ENCODE measurements at regions not wholly inside any gene's neighbourhood (a gene's known extent, or its start where the extent isn't known, plus 50 kb on each side); places are given as distances from the start of the nearest gene placed in this dataset.

GRCh38 chr16:52227851-52228250 is 319.1 kb downstream of the TOX3 start:
- Histone ChIP-seq H3K36me3 (ENCODE audit: control insufficient read depth in 1 of 2, insufficient read depth in 2 of 2, low read length in 2 of 2) (no peaks in the 10 kb centered on the region), H3K27ac (ENCODE audit: low read length) (no peak overlapping the region), H3K4me1 (ENCODE audit: control insufficient read depth in 1 of 2, insufficient read depth in 2 of 2, low read length in 2 of 2) (no peaks in the 10 kb centered on the region), H3K27me3 (ENCODE audit: low read depth, low read length) (no peaks in the 10 kb centered on the region), H3K9me3 (ENCODE audit: control insufficient read depth in 1 of 2, low read length in 2 of 2) (no peaks in the 10 kb centered on the region), H3K4me3 (ENCODE audit: low read depth in 1 of 2, low read length in 2 of 2) (no peak overlapping the region)

GRCh38 chr16:52212841-52213240 is 334.1 kb downstream of the TOX3 start:
- peaks cover 0 to 7% of the 10 kb centered on the region in 2 donors for H3K9me3 ChIP-seq (ENCODE audit: control insufficient read depth in 1 of 2, low read length in 2 of 2)
- H3K27ac ChIP-seq (ENCODE audit: low read length), result no peak overlapping the region
- no peaks in the 10 kb centered on the region for H3K4me1 ChIP-seq (ENCODE audit: control insufficient read depth in 1 of 2, insufficient read depth in 2 of 2, low read length in 2 of 2)
- H3K27me3 ChIP-seq (ENCODE audit: low read depth, low read length), result no peaks in the 10 kb centered on the region
- H3K36me3 ChIP-seq (ENCODE audit: control insufficient read depth in 1 of 2, insufficient read depth in 2 of 2, low read length in 2 of 2), result no peaks in the 10 kb centered on the region
- H3K4me3 ChIP-seq (ENCODE audit: low read depth in 1 of 2, low read length in 2 of 2), result no peak overlapping the region

- H3K27me3 ChIP-seq (ENCODE audit: low read depth, low read length), result no peaks in the 10 kb centered on the region
Measured at GRCh38 chr16:52209227-52209626, 337.7 kb downstream of the TOX3 start.

GRCh38 chr16:52203096-52203495 is 343.8 kb downstream of the TOX3 start:
- no peaks in the 10 kb centered on the region for H3K36me3 ChIP-seq (ENCODE audit: control insufficient read depth in 1 of 2, insufficient read depth in 2 of 2, low read length in 2 of 2)

More at GRCh38 chr16:52209227-52209626, 337.7 kb downstream of the TOX3 start:
- H3K4me3 ChIP-seq (ENCODE audit: low read depth in 1 of 2, low read length in 2 of 2), result no peak overlapping the region
- H3K4me1 ChIP-seq (ENCODE audit: control insufficient read depth in 1 of 2, insufficient read depth in 2 of 2, low read length in 2 of 2), result no peaks in the 10 kb centered on the region
- no peaks in the 10 kb centered on the region for H3K36me3 ChIP-seq (ENCODE audit: control insufficient read depth in 1 of 2, insufficient read depth in 2 of 2, low read length in 2 of 2)
- no peaks in the 10 kb centered on the region for H3K9me3 ChIP-seq (ENCODE audit: control insufficient read depth in 1 of 2, low read length in 2 of 2)
- no peak overlapping the region for H3K27ac ChIP-seq (ENCODE audit: low read length)

GRCh38 chr16:52193441-52193840 is 353.5 kb downstream of the TOX3 start:
- Histone ChIP-seq H3K9me3 (ENCODE audit: control insufficient read depth in 1 of 2, low read length in 2 of 2) (no peaks in the 10 kb centered on the region), H3K36me3 (ENCODE audit: control insufficient read depth in 1 of 2, insufficient read depth in 2 of 2, low read length in 2 of 2) (no peaks in the 10 kb centered on the region), H3K4me1 (ENCODE audit: control insufficient read depth in 1 of 2, insufficient read depth in 2 of 2, low read length in 2 of 2) (no peaks in the 10 kb centered on the region), H3K4me3 (ENCODE audit: low read depth in 1 of 2, low read length in 2 of 2) (no peak overlapping the region), H3K27ac (ENCODE audit: low read length) (no peak overlapping the region), H3K27me3 (ENCODE audit: low read depth, low read length) (no peaks in the 10 kb centered on the region)

More at GRCh38 chr16:52203096-52203495, 343.8 kb downstream of the TOX3 start:
- Histone ChIP-seq H3K4me3 (ENCODE audit: low read depth in 1 of 2, low read length in 2 of 2) (no peak overlapping the region), H3K4me1 (ENCODE audit: control insufficient read depth in 1 of 2, insufficient read depth in 2 of 2, low read length in 2 of 2) (no peaks in the 10 kb centered on the region), H3K27ac (ENCODE audit: low read length) (no peak overlapping the region), H3K27me3 (ENCODE audit: low read depth, low read length) (no peaks in the 10 kb centered on the region), H3K9me3 (ENCODE audit: control insufficient read depth in 1 of 2, low read length in 2 of 2) (no peaks in the 10 kb centered on the region)

GRCh38 chr16:52191531-52192134 is 355.3 kb downstream of the TOX3 start:
- Histone ChIP-seq H3K4me3 (ENCODE audit: low read depth in 1 of 2, low read length in 2 of 2) (no peak overlapping the region), H3K9me3 (ENCODE audit: control insufficient read depth in 1 of 2, low read length in 2 of 2) (no peaks in the 10 kb centered on the region), H3K27ac (ENCODE audit: low read length) (no peak overlapping the region), H3K27me3 (ENCODE audit: low read depth, low read length) (no peaks in the 10 kb centered on the region), H3K36me3 (ENCODE audit: control insufficient read depth in 1 of 2, insufficient read depth in 2 of 2, low read length in 2 of 2) (no peaks in the 10 kb centered on the region), H3K4me1 (ENCODE audit: control insufficient read depth in 1 of 2, insufficient read depth in 2 of 2, low read length in 2 of 2) (no peaks in the 10 kb centered on the region)

GRCh38 chr16:52184336-52184735 is 362.6 kb downstream of the TOX3 start:
- no peaks in the 10 kb centered on the region for H3K27me3 ChIP-seq (ENCODE audit: low read depth, low read length)
- no peaks in the 10 kb centered on the region for H3K36me3 ChIP-seq (ENCODE audit: control insufficient read depth in 1 of 2, insufficient read depth in 2 of 2, low read length in 2 of 2)
- H3K9me3 ChIP-seq (ENCODE audit: control insufficient read depth in 1 of 2, low read length in 2 of 2), result no peaks in the 10 kb centered on the region
- no peak overlapping the region for H3K27ac ChIP-seq (ENCODE audit: low read length)
- H3K4me1 ChIP-seq (ENCODE audit: control insufficient read depth in 1 of 2, insufficient read depth in 2 of 2, low read length in 2 of 2), result no peaks in the 10 kb centered on the region
- H3K4me3 ChIP-seq (ENCODE audit: low read depth in 1 of 2, low read length in 2 of 2), result no peak overlapping the region

- Histone ChIP-seq H3K4me1 (ENCODE audit: control insufficient read depth in 1 of 2, insufficient read depth in 2 of 2, low read length in 2 of 2) (no peaks in the 10 kb centered on the region), H3K4me3 (ENCODE audit: low read depth in 1 of 2, low read length in 2 of 2) (no peak overlapping the region), H3K27ac (ENCODE audit: low read length) (no peak overlapping the region), H3K27me3 (ENCODE audit: low read depth, low read length) (no peaks in the 10 kb centered on the region), H3K9me3 (ENCODE audit: control insufficient read depth in 1 of 2, low read length in 2 of 2) (no peaks in the 10 kb centered on the region), H3K36me3 (ENCODE audit: control insufficient read depth in 1 of 2, insufficient read depth in 2 of 2, low read length in 2 of 2) (no peaks in the 10 kb centered on the region)
Measured at GRCh38 chr16:52182840-52183239, 364.1 kb downstream of the TOX3 start.

- Histone ChIP-seq H3K36me3 (ENCODE audit: control insufficient read depth in 1 of 2, insufficient read depth in 2 of 2, low read length in 2 of 2) (no peaks in the 10 kb centered on the region), H3K27ac (ENCODE audit: low read length) (no peak overlapping the region), H3K9me3 (ENCODE audit: control insufficient read depth in 1 of 2, low read length in 2 of 2) (no peaks in the 10 kb centered on the region), H3K4me1 (ENCODE audit: control insufficient read depth in 1 of 2, insufficient read depth in 2 of 2, low read length in 2 of 2) (no peaks in the 10 kb centered on the region), H3K4me3 (ENCODE audit: low read depth in 1 of 2, low read length in 2 of 2) (no peak overlapping the region), H3K27me3 (ENCODE audit: low read depth, low read length) (no peaks in the 10 kb centered on the region)
Measured at GRCh38 chr16:52174168-52174567, 372.8 kb downstream of the TOX3 start.

GRCh38 chr16:52171481-52171880 is 375.5 kb downstream of the TOX3 start:
- no peaks in the 10 kb centered on the region for H3K9me3 ChIP-seq (ENCODE audit: control insufficient read depth in 1 of 2, low read length in 2 of 2)
- H3K4me1 ChIP-seq (ENCODE audit: control insufficient read depth in 1 of 2, insufficient read depth in 2 of 2, low read length in 2 of 2), result no peaks in the 10 kb centered on the region
- no peak overlapping the region for H3K4me3 ChIP-seq (ENCODE audit: low read depth in 1 of 2, low read length in 2 of 2)
- no peaks in the 10 kb centered on the region for H3K36me3 ChIP-seq (ENCODE audit: control insufficient read depth in 1 of 2, insufficient read depth in 2 of 2, low read length in 2 of 2)
- H3K27ac ChIP-seq (ENCODE audit: low read length), result no peak overlapping the region
- no peaks in the 10 kb centered on the region for H3K27me3 ChIP-seq (ENCODE audit: low read depth, low read length)

GRCh38 chr16:52167328-52167727 is 379.6 kb downstream of the TOX3 start:
- no peaks in the 10 kb centered on the region for H3K36me3 ChIP-seq (ENCODE audit: control insufficient read depth in 1 of 2, insufficient read depth in 2 of 2, low read length in 2 of 2)
- H3K9me3 ChIP-seq (ENCODE audit: control insufficient read depth in 1 of 2, low read length in 2 of 2), result peaks cover 0 to 5% of the 10 kb centered on the region in 2 donors
- no peaks in the 10 kb centered on the region for H3K4me1 ChIP-seq (ENCODE audit: control insufficient read depth in 1 of 2, insufficient read depth in 2 of 2, low read length in 2 of 2)
- no peaks in the 10 kb centered on the region for H3K27me3 ChIP-seq (ENCODE audit: low read depth, low read length)
- no peak overlapping the region for H3K4me3 ChIP-seq (ENCODE audit: low read depth in 1 of 2, low read length in 2 of 2)
- H3K27ac ChIP-seq (ENCODE audit: low read length), result no peak overlapping the region

GRCh38 chr16:52165961-52166360 is 381.0 kb downstream of the TOX3 start:
- H3K27ac ChIP-seq (ENCODE audit: low read length), result no peak overlapping the region
- no peaks in the 10 kb centered on the region for H3K4me1 ChIP-seq (ENCODE audit: control insufficient read depth in 1 of 2, insufficient read depth in 2 of 2, low read length in 2 of 2)
- no peaks in the 10 kb centered on the region for H3K36me3 ChIP-seq (ENCODE audit: control insufficient read depth in 1 of 2, insufficient read depth in 2 of 2, low read length in 2 of 2)
- H3K4me3 ChIP-seq (ENCODE audit: low read depth in 1 of 2, low read length in 2 of 2), result no peak overlapping the region
- H3K9me3 ChIP-seq (ENCODE audit: control insufficient read depth in 1 of 2, low read length in 2 of 2), result peaks cover 0 to 5% of the 10 kb centered on the region in 2 donors
- H3K27me3 ChIP-seq (ENCODE audit: low read depth, low read length), result no peaks in the 10 kb centered on the region
